GM12891 (cell line): ENCODE measurements at regions not wholly inside any gene's neighbourhood (a gene's known extent, or its start where the extent isn't known, plus 50 kb on each side); places are given as distances from the start of the nearest gene placed in this dataset.
A peak's percentile ranks its signal among the peaks of the same experiment; 100 is the strongest.

ENCODE experiments used
- DNase-seq: peaks from one replicate; pipeline ENCODE4 v3.0.0; 2011; ENCODE audit warnings: low spot score; ENCODE audit not compliant: insufficient read length
- FAIRE-seq: peaks from 2 replicates; lab custom pipeline; 2011; peaks lifted over from hg19 to GRCh38; lab: Jason Lieb, UNC
- PAX5 ChIP-seq: IDR thresholded peaks from 2 replicates; pipeline ENCODE4 v1.6.1; 2011; ENCODE audit warnings: low read length, moderate library complexity, mild to moderate bottlenecking; ENCODE audit not compliant: insufficient read depth, severe bottlenecking
- POLR2A ChIP-seq: IDR thresholded peaks from 2 replicates; pipeline ENCODE4 v1.6.1; 2011; ENCODE audit warnings: low read depth, low read length, control low read depth
- POLR2AphosphoS5 ChIP-seq: IDR thresholded peaks from 2 replicates; pipeline ENCODE4 v1.6.1; 2011; ENCODE audit warnings: low read depth, low read length, control low read depth
- POU2F2 ChIP-seq: IDR thresholded peaks from 2 replicates; pipeline ENCODE4 v1.6.1; 2011; ENCODE audit warnings: low read depth, mild to moderate bottlenecking, control low read depth, low read length, moderate library complexity
- SPI1 ChIP-seq: IDR thresholded peaks from 2 replicates; pipeline ENCODE4 v1.6.1; 2011; ENCODE audit warnings: low read depth, low read length, control low read depth
- TAF1 ChIP-seq: IDR thresholded peaks from 2 replicates; pipeline ENCODE4 v1.6.1; 2011; ENCODE audit warnings: low read depth, low read length, control low read depth

- TF ChIP-seq TAF1 (no peak), SPI1 (no peak), POU2F2 (no peak), PAX5 (no peak), POLR2A (no peak), POLR2AphosphoS5 (no peak)
- DNase-seq: no peak
- no peak for FAIRE-seq
Observed at GRCh38 chr12:14308516-14308915, 57.0 kb upstream of the ATF7IP start.

DNA sequence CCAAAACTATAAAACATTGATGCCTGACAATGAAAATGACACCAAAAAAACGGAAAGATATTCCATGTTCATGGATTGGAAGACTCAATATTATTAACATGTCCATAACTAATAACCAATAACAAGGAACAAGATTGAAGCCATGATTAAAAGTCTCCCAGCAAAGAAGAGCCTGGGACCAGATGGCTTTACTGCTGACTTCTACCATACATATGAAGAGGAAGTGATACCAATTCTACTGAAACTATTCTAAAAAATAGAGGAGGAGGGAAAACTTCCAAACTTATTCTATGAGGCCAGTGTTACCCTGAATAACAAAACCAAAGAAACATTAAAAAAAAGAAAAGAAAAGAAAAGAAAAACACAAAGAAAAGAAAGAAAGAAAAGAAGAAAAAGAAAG lies 54.6 kb upstream of the ATF7IP start:
- DNase-seq (no peak), FAIRE-seq (no peak)
- TF ChIP-seq POU2F2: no peak
- TF ChIP-seq SPI1: peak; percentile 72

DNA sequence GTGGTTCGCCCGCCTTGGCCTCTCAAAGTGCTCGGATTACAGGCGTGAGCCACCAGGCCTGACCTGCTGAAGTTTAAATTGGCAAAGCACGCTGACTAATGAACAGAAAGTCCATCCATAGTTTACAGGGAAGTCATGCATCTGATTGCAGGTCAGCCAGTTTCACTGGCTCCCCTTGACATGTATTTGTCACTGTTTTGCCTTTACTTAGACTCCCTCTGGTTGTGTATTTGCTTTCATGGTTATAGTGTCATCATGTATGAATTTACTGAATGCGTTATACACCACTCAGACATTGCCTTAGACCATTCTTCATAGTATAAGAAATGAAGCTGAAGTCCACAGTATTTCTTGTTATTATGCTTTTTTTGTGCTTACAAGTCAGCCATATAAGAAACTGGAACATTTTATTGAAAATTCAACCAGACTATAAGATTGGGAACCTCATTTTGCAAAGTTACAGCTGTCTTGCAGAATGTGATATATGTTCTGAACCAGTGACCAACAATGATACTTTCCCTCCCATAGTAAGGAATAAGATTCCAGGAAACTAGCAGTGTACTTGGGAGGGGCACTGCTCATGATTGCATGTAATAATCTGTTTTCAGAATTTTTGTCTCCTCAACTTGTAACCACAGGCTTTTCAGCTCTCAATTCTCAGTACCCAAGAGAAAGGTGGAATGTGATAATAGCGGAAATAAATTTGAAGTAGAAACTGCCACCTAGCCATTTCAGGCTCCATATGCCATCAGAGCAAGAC lies 51.9 kb upstream of the ATF7IP start:
- DNase-seq: no peak
- TF ChIP-seq SPI1 (no peak), POLR2AphosphoS5 (no peak), POLR2A (no peak), POU2F2 (no peak), PAX5 (no peak), TAF1 (no peak)
- no peak for FAIRE-seq

DNA sequence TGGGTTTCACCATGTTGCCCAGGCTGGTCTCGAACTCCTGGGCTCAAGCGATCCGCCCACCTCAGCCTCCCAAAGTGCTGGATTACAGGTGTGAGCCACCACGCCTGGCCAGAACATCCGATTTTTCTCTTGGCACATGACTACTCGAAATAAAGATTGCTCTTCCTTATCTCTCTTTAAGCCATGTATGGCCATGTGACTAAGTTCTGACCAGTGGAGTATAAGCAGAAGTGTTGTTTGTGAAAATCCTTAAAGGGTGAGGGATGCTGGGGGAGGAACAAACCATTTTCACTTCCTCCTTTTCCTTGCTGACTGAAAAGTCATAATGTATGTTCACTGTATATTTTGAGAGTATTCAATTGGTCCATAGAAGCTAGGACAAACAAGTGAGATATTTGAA lies 50.7 kb upstream of the ATF7IP start:
- DNase-seq (no peak), FAIRE-seq (peak; percentile 64)
- TF ChIP-seq TAF1 (no peak), POLR2A (no peak), SPI1 (peak; percentile 91)

GRCh38 chr12:14315501-14315900 lies 50.0 kb upstream of the ATF7IP start:
- TF ChIP-seq SPI1 (no peak), PAX5 (no peak), TAF1 (no peak), POLR2AphosphoS5 (no peak), POU2F2 (no peak), POLR2A (no peak)
- no peak for DNase-seq
- FAIRE-seq: peak; percentile 66
